ENCODE measurements at regions not wholly inside any gene's neighbourhood (a gene's known extent, or its start where the extent isn't known, plus 50 kb on each side); places are given as distances from the start of the nearest gene placed in this dataset.

DNA sequence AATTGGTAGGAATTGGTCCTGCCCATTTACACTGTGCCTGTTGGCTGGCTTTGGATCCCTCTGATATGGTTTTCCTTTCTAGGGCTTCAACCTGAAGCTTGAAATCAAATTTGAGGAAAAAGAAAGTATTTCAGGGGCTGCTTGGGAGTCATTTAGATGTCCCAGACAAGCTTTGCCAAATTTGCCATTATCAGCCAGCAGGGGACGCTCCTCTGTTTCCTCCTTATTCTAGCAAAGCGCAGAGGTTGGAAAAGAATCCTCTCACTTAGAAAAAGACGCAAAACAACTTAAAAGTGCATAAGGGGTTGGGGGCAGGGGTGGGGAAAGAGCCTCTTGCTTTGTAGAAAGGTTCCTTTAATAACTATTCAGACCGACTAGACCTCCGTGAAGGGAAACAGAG is 1211.1 kb upstream of the PCDH20 start:
- H3K4me3 ChIP-seq: no peak overlapping the region
- H3K36me3 ChIP-seq: no peaks in the 10 kb centered on the region
- no peak for DNase-seq (ENCODE audit: extremely low spot score)
- intact Hi-C loops (cut with DNase I): no loop called here
- no peaks in the 10 kb centered on the region for H3K27me3 ChIP-seq
- TF ChIP-seq EP300 (IDR thresholded peaks at IDR 0.05) (no peak), POLR2A (IDR thresholded peaks at IDR 0.05; ENCODE audit: low read depth) (no peak), POLR2AphosphoS5 (IDR thresholded peaks at IDR 0.05) (no peak)
- TF ChIP-seq, protein P1, sequence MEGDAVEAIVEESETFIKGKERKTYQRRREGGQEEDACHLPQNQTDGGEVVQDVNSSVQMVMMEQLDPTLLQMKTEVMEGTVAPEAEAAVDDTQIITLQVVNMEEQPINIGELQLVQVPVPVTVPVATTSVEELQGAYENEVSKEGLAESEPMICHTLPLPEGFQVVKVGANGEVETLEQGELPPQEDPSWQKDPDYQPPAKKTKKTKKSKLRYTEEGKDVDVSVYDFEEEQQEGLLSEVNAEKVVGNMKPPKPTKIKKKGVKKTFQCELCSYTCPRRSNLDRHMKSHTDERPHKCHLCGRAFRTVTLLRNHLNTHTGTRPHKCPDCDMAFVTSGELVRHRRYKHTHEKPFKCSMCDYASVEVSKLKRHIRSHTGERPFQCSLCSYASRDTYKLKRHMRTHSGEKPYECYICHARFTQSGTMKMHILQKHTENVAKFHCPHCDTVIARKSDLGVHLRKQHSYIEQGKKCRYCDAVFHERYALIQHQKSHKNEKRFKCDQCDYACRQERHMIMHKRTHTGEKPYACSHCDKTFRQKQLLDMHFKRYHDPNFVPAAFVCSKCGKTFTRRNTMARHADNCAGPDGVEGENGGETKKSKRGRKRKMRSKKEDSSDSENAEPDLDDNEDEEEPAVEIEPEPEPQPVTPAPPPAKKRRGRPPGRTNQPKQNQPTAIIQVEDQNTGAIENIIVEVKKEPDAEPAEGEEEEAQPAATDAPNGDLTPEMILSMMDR (IDR thresholded peaks at IDR 0.05): no peak
- H3K27ac ChIP-seq (replicated peaks in 1 of 4): no peak overlapping the region
- H3K4me1 ChIP-seq: no peaks in the 10 kb centered on the region
- no peaks in the 10 kb centered on the region for H3K9me3 ChIP-seq
- WGBS: 59% methylated on average over 5 of the region's 5 CpGs

GRCh38 chr13:62625214-62625881 is 1209.7 kb upstream of the PCDH20 start:
- TF ChIP-seq EP300 (IDR thresholded peaks at IDR 0.05) (no peak), POLR2A (IDR thresholded peaks at IDR 0.05; ENCODE audit: low read depth) (no peak)
- TF ChIP-seq, protein P1 (IDR thresholded peaks at IDR 0.05): no peak
- no peak for DNase-seq (ENCODE audit: extremely low spot score)

GRCh38 chr13:62613819-62614218 is 1198.2 kb upstream of the PCDH20 start:
- Histone ChIP-seq H3K9me3 (no peaks in the 10 kb centered on the region), H3K4me3 (no peak overlapping the region), H3K27ac (replicated peaks in 1 of 4) (no peak overlapping the region), H3K4me1 (no peaks in the 10 kb centered on the region), H3K36me3 (no peaks in the 10 kb centered on the region), H3K27me3 (no peaks in the 10 kb centered on the region)
- no peak for DNase-seq (ENCODE audit: extremely low spot score)
- TF ChIP-seq POLR2AphosphoS5 (IDR thresholded peaks at IDR 0.05) (no peak), POLR2A (IDR thresholded peaks at IDR 0.05; ENCODE audit: low read depth) (no peak), EP300 (IDR thresholded peaks at IDR 0.05) (no peak)
- TF ChIP-seq, protein P1 (IDR thresholded peaks at IDR 0.05): no peak
- intact Hi-C loops (cut with DNase I): no loop called here
- 91% methylated on average over 1 of the region's 1 CpG for WGBS

More at GRCh38 chr13:62625214-62625881, 1209.7 kb upstream of the PCDH20 start:
- intact Hi-C loops (cut with DNase I): no loop called here
- H3K27me3 ChIP-seq: no peaks in the 10 kb centered on the region
- no peaks in the 10 kb centered on the region for H3K9me3 ChIP-seq
- H3K4me1 ChIP-seq: no peaks in the 10 kb centered on the region
- H3K4me3 ChIP-seq: no peak overlapping the region
- WGBS: 90% methylated on average over 8 of the region's 15 CpGs
- H3K27ac ChIP-seq (replicated peaks in 1 of 4): no peak overlapping the region
- no peaks in the 10 kb centered on the region for H3K36me3 ChIP-seq

- Histone ChIP-seq H3K27me3 (no peaks in the 10 kb centered on the region), H3K9me3 (peaks cover 0 to 4% (median under 1%) of the 10 kb centered on the region in 4 donors), H3K4me3 (no peak overlapping the region), H3K4me1 (no peaks in the 10 kb centered on the region), H3K27ac (replicated peaks in 1 of 4) (no peak overlapping the region), H3K36me3 (no peaks in the 10 kb centered on the region)
- intact Hi-C loops (cut with DNase I): no loop called here
- no peak for TF ChIP-seq POLR2AphosphoS5 (IDR thresholded peaks at IDR 0.05)
- TF ChIP-seq EP300 (IDR thresholded peaks at IDR 0.05): no peak
- no peak for TF ChIP-seq POLR2A (IDR thresholded peaks at IDR 0.05; ENCODE audit: low read depth)
- WGBS: 100% methylated on average over 1 of the region's 2 CpGs
- no peak for DNase-seq (ENCODE audit: extremely low spot score)
Measured at GRCh38 chr13:62611343-62611742, 1195.7 kb upstream of the PCDH20 start.

GRCh38 chr13:62598708-62599107 is 1183.1 kb upstream of the PCDH20 start:
- H3K4me3 ChIP-seq: no peak overlapping the region
- intact Hi-C loops (cut with DNase I): no loop called here
- H3K27ac ChIP-seq (replicated peaks in 1 of 4): no peak overlapping the region
- DNase-seq (ENCODE audit: extremely low spot score): no peak
- 61% methylated on average over 5 of the region's 5 CpGs for WGBS
- H3K36me3 ChIP-seq: no peaks in the 10 kb centered on the region
- H3K27me3 ChIP-seq: no peaks in the 10 kb centered on the region
- H3K4me1 ChIP-seq: no peaks in the 10 kb centered on the region
- TF ChIP-seq, protein P1 (IDR thresholded peaks at IDR 0.05): no peak
- TF ChIP-seq EP300 (IDR thresholded peaks at IDR 0.05) (no peak), POLR2AphosphoS5 (IDR thresholded peaks at IDR 0.05) (no peak), POLR2A (IDR thresholded peaks at IDR 0.05; ENCODE audit: low read depth) (no peak)
- H3K9me3 ChIP-seq: no peaks in the 10 kb centered on the region

Measured in esophagus muscularis mucosa (tissue), 4 donors.